GM21447 (cell line): ENCODE measurements at regions not wholly inside any gene's neighbourhood (a gene's known extent, or its start where the extent isn't known, plus 50 kb on each side); places are given as distances from the start of the nearest gene placed in this dataset.
A peak's percentile ranks its signal among the peaks of the same experiment; 100 is the strongest.

ENCODE experiments used
- ATAC-seq: cut with Tn5 transposase; IDR thresholded peaks from one replicate; pipeline ENCODE4 v1.9.1; 2021; ENCODE audit not compliant: unreplicated experiment

GRCh38 chr10:44593952-44594351 lies 209.1 kb upstream of the CXCL12 start:
- no peak for ATAC-seq

- no peak for ATAC-seq
Observed at GRCh38 chr10:44607116-44607515, 222.2 kb upstream of the CXCL12 start.

- no peak for ATAC-seq
Observed at GRCh38 chr10:44618910-44619309, 234.0 kb upstream of the CXCL12 start.

GRCh38 chr10:44619521-44619920 lies 234.6 kb upstream of the CXCL12 start:
- ATAC-seq, result no peak

GRCh38 chr10:44619975-44620374 lies 235.1 kb upstream of the CXCL12 start:
- ATAC-seq, result no peak

GRCh38 chr10:44627591-44628354 lies 242.9 kb upstream of the CXCL12 start:
- no peak for ATAC-seq

GRCh38 chr10:44628921-44629320 lies 244.0 kb upstream of the CXCL12 start:
- ATAC-seq, result no peak

- no peak for ATAC-seq
Observed at GRCh38 chr10:44635176-44635575, 250.3 kb upstream of the CXCL12 start.

- no peak for ATAC-seq
Observed at GRCh38 chr10:44636625-44637024, 251.7 kb upstream of the CXCL12 start.

GRCh38 chr10:44640429-44640828 lies 255.5 kb upstream of the CXCL12 start:
- ATAC-seq, result no peak

- ATAC-seq, result no peak
Observed at GRCh38 chr10:44647473-44647872, 262.6 kb upstream of the CXCL12 start.

- ATAC-seq, result peak; percentile 72
Observed at GRCh38 chr10:44647877-44648542, 263.1 kb upstream of the CXCL12 start.

- no peak for ATAC-seq
Observed at GRCh38 chr10:44650691-44651661, 260.2 kb upstream of the TMEM72 start.

- no peak for ATAC-seq
Observed at GRCh38 chr10:44651834-44652233, 259.3 kb upstream of the TMEM72 start.

GRCh38 chr10:44659320-44659719 lies 251.8 kb upstream of the TMEM72 start:
- ATAC-seq, result no peak

GRCh38 chr10:44660271-44660670 lies 250.9 kb upstream of the TMEM72 start:
- no peak for ATAC-seq

GRCh38 chr10:44662051-44662450 lies 249.1 kb upstream of the TMEM72 start:
- ATAC-seq, result no peak

GRCh38 chr10:44668336-44668735 lies 242.8 kb upstream of the TMEM72 start:
- ATAC-seq, result no peak

GRCh38 chr10:44671319-44671718 lies 239.8 kb upstream of the TMEM72 start:
- no peak for ATAC-seq

- no peak for ATAC-seq
Observed at GRCh38 chr10:44673245-44673983, 237.7 kb upstream of the TMEM72 start.
